ENCODE measurements at regions not wholly inside any gene's neighbourhood (a gene's known extent, or its start where the extent isn't known, plus 50 kb on each side); places are given as distances from the start of the nearest gene placed in this dataset.

GRCh38 chr5:96499753-96500345, 66.8 kb upstream of the PCSK1 start:
- H3K4me1 Mint-ChIP-seq = no peaks in the 10 kb centered on the region
- H3K27me3 Mint-ChIP-seq = peaks cover 5% of the 10 kb centered on the region
- CTCF ChIA-PET = no interaction called here
- TF ChIP-seq CTCF (IDR thresholded peaks at IDR 0.05) = no peak
- DNase-seq (no peak), ATAC-seq (ENCODE audit: low read depth) (no peak)
- H3K27ac Mint-ChIP-seq = no peak overlapping the region
- POLR2A ChIA-PET = no interaction called here
- peaks cover 4% of the 10 kb centered on the region for H3K9me3 Mint-ChIP-seq
- intact Hi-C loops (cut with micrococcal nuclease) = no loop called here
- H3K4me3 Mint-ChIP-seq = no peak overlapping the region
- H3K36me3 Mint-ChIP-seq (ENCODE audit: low read depth) = no peaks in the 10 kb centered on the region

GRCh38 chr5:96501991-96502646, 69.1 kb upstream of the PCSK1 start:
- no peak for DNase-seq
- TF ChIP-seq CTCF (IDR thresholded peaks at IDR 0.05) = no peak
- H3K4me1 Mint-ChIP-seq = no peaks in the 10 kb centered on the region

GRCh38 chr5:96503501-96504236, 70.6 kb upstream of the PCSK1 start:
- CTCF ChIA-PET = no interaction called here
- intact Hi-C loops (cut with micrococcal nuclease) = no loop called here

More at GRCh38 chr5:96501991-96502646, 69.1 kb upstream of the PCSK1 start:
- Mint-ChIP-seq H3K27me3 (peaks cover 5% of the 10 kb centered on the region), H3K36me3 (ENCODE audit: low read depth) (no peaks in the 10 kb centered on the region), H3K4me3 (no peak overlapping the region), H3K27ac (no peak overlapping the region), H3K9me3 (no peaks in the 10 kb centered on the region)
- ChIA-PET POLR2A (no interaction called here), CTCF (no interaction called here)
- ATAC-seq (ENCODE audit: low read depth) = no peak
- intact Hi-C loops (cut with micrococcal nuclease) = no loop called here

GRCh38 chr5:96506376-96506775, 73.3 kb upstream of the PCSK1 start:
- Mint-ChIP-seq H3K27ac (no peak overlapping the region), H3K27me3 (peaks cover 2% of the 10 kb centered on the region), H3K36me3 (ENCODE audit: low read depth) (no peaks in the 10 kb centered on the region), H3K9me3 (no peaks in the 10 kb centered on the region), H3K4me3 (no peak overlapping the region), H3K4me1 (no peaks in the 10 kb centered on the region)
- intact Hi-C loops (cut with micrococcal nuclease) = no loop called here
- no peak for DNase-seq
- POLR2A ChIA-PET = no interaction called here
- CTCF ChIA-PET = no interaction called here
- no peak for TF ChIP-seq CTCF (IDR thresholded peaks at IDR 0.05)
- ATAC-seq (ENCODE audit: low read depth) = no peak

More at GRCh38 chr5:96503501-96504236, 70.6 kb upstream of the PCSK1 start:
- no peak for DNase-seq
- Mint-ChIP-seq H3K4me3 (no peak overlapping the region), H3K36me3 (ENCODE audit: low read depth) (no peaks in the 10 kb centered on the region), H3K27me3 (peaks cover 5% of the 10 kb centered on the region), H3K27ac (no peak overlapping the region), H3K4me1 (no peaks in the 10 kb centered on the region), H3K9me3 (no peaks in the 10 kb centered on the region)
- no peak for TF ChIP-seq CTCF (IDR thresholded peaks at IDR 0.05)
- POLR2A ChIA-PET = interaction anchor here (0.7 kb wide), 1 partner anchor 505 kb away, joined by 5 read pairs; no protein-coding TSS in a partner anchor
- no peak for ATAC-seq (ENCODE audit: low read depth)

GRCh38 chr5:96506866-96507527, 73.9 kb upstream of the PCSK1 start:
- ATAC-seq (ENCODE audit: low read depth) (no peak), DNase-seq (no peak)
- intact Hi-C loops (cut with micrococcal nuclease) = no loop called here
- Mint-ChIP-seq H3K36me3 (ENCODE audit: low read depth) (no peaks in the 10 kb centered on the region), H3K27me3 (peaks cover 4% of the 10 kb centered on the region), H3K4me3 (no peak overlapping the region), H3K27ac (no peak overlapping the region), H3K4me1 (no peaks in the 10 kb centered on the region), H3K9me3 (no peaks in the 10 kb centered on the region)
- TF ChIP-seq CTCF (IDR thresholded peaks at IDR 0.05) = no peak
- CTCF ChIA-PET = no interaction called here
- POLR2A ChIA-PET = no interaction called here

Measured in activated B cell treated with CpG ODN at 0.5 μM for 24 hours (primary cell).